SK-N-SH treated with all-trans-retinoic acid at 6 μM for 48 hours (cell line): ENCODE measurements at regions not wholly inside any gene's neighbourhood (a gene's known extent, or its start where the extent isn't known, plus 50 kb on each side); places are given as distances from the start of the nearest gene placed in this dataset.
A peak's percentile ranks its signal among the peaks of the same experiment; 100 is the strongest.

Source experiments
- ATAC-seq: fragments of 200-7000 bp; cut with Tn5 transposase; 3 replicates; pipeline ENCODE4 v1.9.1; 2020; ENCODE audit warnings: mild to moderate bottlenecking, moderate library complexity
- ARNTL ChIP-seq: fragments of 450-650 bp; formaldehyde crosslinking; IDR thresholded peaks from 2 replicates; pipeline ENCODE4 v1.5.0; 2020; ENCODE audit warnings: low read depth, mild to moderate bottlenecking, moderate library complexity, borderline replicate concordance
- BACH2 ChIP-seq: fragments of 250-450 bp; sonication (Bioruptor Pico); IDR thresholded peaks from 2 replicates; pipeline ENCODE4 v1.9.0; 2021; ENCODE audit warnings: mild to moderate bottlenecking, borderline replicate concordance
- CREB5 ChIP-seq: fragments of 250-450 bp; sonication (Bioruptor Pico); IDR thresholded peaks from 2 replicates; pipeline ENCODE4 v1.5.1; 2020; ENCODE audit warnings: low read depth, mild to moderate bottlenecking, moderate library complexity
- CSDC2 ChIP-seq: fragments of 250-450 bp; sonication (Bioruptor Pico); IDR thresholded peaks from 2 replicates; pipeline ENCODE4 v1.5.0; 2020; ENCODE audit warnings: mild to moderate bottlenecking, moderate library complexity
- ESRRG ChIP-seq: fragments of 250-450 bp; sonication (Bioruptor Pico); IDR thresholded peaks from 2 replicates; pipeline ENCODE4 v1.6.1; 2021; ENCODE audit warnings: mild to moderate bottlenecking
- ISL1 ChIP-seq: fragments of 250-450 bp; sonication (Bioruptor Pico); IDR thresholded peaks from 2 replicates; pipeline ENCODE4 v2.1.2; 2022; ENCODE audit warnings: mild to moderate bottlenecking, moderate library complexity
- OSR1 ChIP-seq: fragments of 250-450 bp; sonication (Bioruptor Pico); IDR thresholded peaks from 2 replicates; pipeline ENCODE4 v1.8.0; 2022; ENCODE audit warnings: moderate library complexity, mild to moderate bottlenecking, inconsistent platforms
- PATZ1 ChIP-seq: fragments of 250-450 bp; sonication (Bioruptor Pico); IDR thresholded peaks from 2 replicates; pipeline ENCODE4 v1.8.0; 2020; ENCODE audit warnings: mild to moderate bottlenecking, moderate library complexity, borderline replicate concordance
- PPARA ChIP-seq: fragments of 250-450 bp; sonication (Bioruptor Pico); IDR thresholded peaks from 2 replicates; pipeline ENCODE4 v1.5.0; 2020; ENCODE audit warnings: mild to moderate bottlenecking, borderline replicate concordance
- RARB ChIP-seq: fragments of 250-450 bp; sonication (Bioruptor Pico); IDR thresholded peaks from 2 replicates; pipeline ENCODE4 v1.8.0; 2021; ENCODE audit warnings: mild to moderate bottlenecking, moderate library complexity
- SNAI2 ChIP-seq: fragments of 250-450 bp; sonication (Bioruptor Pico); IDR thresholded peaks from 2 replicates; pipeline ENCODE4 v1.5.0; 2020; ENCODE audit warnings: mild to moderate bottlenecking, moderate library complexity
- TCF4 ChIP-seq: fragments of 250-450 bp; sonication (Bioruptor Pico); IDR thresholded peaks from 2 replicates; pipeline ENCODE4 v1.8.0; 2021; ENCODE audit warnings: mild to moderate bottlenecking, moderate library complexity, borderline replicate concordance
- TOX ChIP-seq: fragments of 250-450 bp; sonication (Bioruptor Pico); IDR thresholded peaks from 2 replicates; pipeline ENCODE4 v1.8.0; 2021; ENCODE audit warnings: mild to moderate bottlenecking, moderate library complexity, borderline replicate concordance
- TSHZ2 ChIP-seq: fragments of 250-450 bp; sonication (Bioruptor Pico); IDR thresholded peaks from 2 replicates; pipeline ENCODE4 v1.5.0; 2020; ENCODE audit warnings: mild to moderate bottlenecking, moderate library complexity
- ZFP3 ChIP-seq: fragments of 250-450 bp; sonication (Bioruptor Pico); IDR thresholded peaks from 2 replicates; pipeline ENCODE4 v1.5.0; 2020; ENCODE audit warnings: mild to moderate bottlenecking, moderate library complexity
- ZFP30 ChIP-seq: fragments of 450-650 bp; formaldehyde crosslinking; IDR thresholded peaks from 2 replicates; pipeline ENCODE4 v1.5.0; 2022; ENCODE audit warnings: mild to moderate bottlenecking, moderate library complexity
- ZNF565 ChIP-seq: fragments of 450-650 bp; formaldehyde crosslinking; conservative IDR thresholded peaks from 2 replicates; pipeline ENCODE4 v1.5.0; 2020; ENCODE audit warnings: low read depth, mild to moderate bottlenecking, moderate library complexity
- ZNF8 ChIP-seq: fragments of 450-650 bp; formaldehyde crosslinking; IDR thresholded peaks from 2 replicates; pipeline ENCODE4 v1.5.0; 2020; ENCODE audit warnings: mild to moderate bottlenecking, moderate library complexity
- TF ChIP-seq, protein P1 (sequence below): fragments of 250-450 bp; sonication (Bioruptor Pico); IDR thresholded peaks from 2 replicates; pipeline ENCODE4 v1.5.1; 2021; ENCODE audit warnings: mild to moderate bottlenecking, moderate library complexity

GRCh38 chr10:53699684-53700083 is 927.1 kb upstream of the MBL2 start (continued):
- TF ChIP-seq TCF4 (CRISPR knock-in tag): peak; percentile 99
- TF ChIP-seq ARNTL: no peak

GRCh38 chr10:53699231-53699630 is 926.6 kb upstream of the MBL2 start:
- no peak for TF ChIP-seq BACH2
- no peak for TF ChIP-seq TOX
- no peak for TF ChIP-seq CSDC2
- TF ChIP-seq SNAI2: no peak
- no peak for TF ChIP-seq PPARA
- TF ChIP-seq PATZ1: no peak
- TF ChIP-seq ARNTL: no peak
- TF ChIP-seq TCF4 (CRISPR knock-in tag): no peak
- no peak for TF ChIP-seq ZNF565 (CRISPR knock-in tag)
- no peak for TF ChIP-seq TSHZ2 (CRISPR knock-in tag)
- no peak for TF ChIP-seq ISL1 (CRISPR knock-in tag)
- TF ChIP-seq ZNF8 (CRISPR knock-in tag): no peak
- TF ChIP-seq OSR1 (CRISPR knock-in tag): no peak
- no peak for TF ChIP-seq ZFP30
- TF ChIP-seq ZFP3 (CRISPR knock-in tag): no peak
- no peak for TF ChIP-seq ESRRG (CRISPR knock-in tag)
- TF ChIP-seq, protein P1, sequence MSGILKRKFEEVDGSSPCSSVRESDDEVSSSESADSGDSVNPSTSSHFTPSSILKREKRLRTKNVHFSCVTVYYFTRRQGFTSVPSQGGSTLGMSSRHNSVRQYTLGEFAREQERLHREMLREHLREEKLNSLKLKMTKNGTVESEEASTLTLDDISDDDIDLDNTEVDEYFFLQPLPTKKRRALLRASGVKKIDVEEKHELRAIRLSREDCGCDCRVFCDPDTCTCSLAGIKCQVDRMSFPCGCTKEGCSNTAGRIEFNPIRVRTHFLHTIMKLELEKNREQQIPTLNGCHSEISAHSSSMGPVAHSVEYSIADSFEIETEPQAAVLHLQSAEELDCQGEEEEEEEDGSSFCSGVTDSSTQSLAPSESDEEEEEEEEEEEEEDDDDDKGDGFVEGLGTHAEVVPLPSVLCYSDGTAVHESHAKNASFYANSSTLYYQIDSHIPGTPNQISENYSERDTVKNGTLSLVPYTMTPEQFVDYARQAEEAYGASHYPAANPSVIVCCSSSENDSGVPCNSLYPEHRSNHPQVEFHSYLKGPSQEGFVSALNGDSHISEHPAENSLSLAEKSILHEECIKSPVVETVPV: no peak
- no peak for ATAC-seq

GRCh38 chr10:53697038-53697437 is 924.5 kb upstream of the MBL2 start:
- TF ChIP-seq RARB (CRISPR knock-in tag): no peak
- TF ChIP-seq CREB5 (CRISPR knock-in tag): peak; percentile 99
- TF ChIP-seq ZFP3 (CRISPR knock-in tag): peak; percentile 61
- no peak for TF ChIP-seq TSHZ2 (CRISPR knock-in tag)
- TF ChIP-seq TCF4 (CRISPR knock-in tag): no peak
- TF ChIP-seq PPARA: no peak
- no peak; the same call in 1 of the 2 replicates for TF ChIP-seq ESRRG (CRISPR knock-in tag)
- TF ChIP-seq SNAI2: peak; percentile 67; the same call in 1 of the 2 replicates
- peak; percentile 95 for TF ChIP-seq ISL1 (CRISPR knock-in tag)
- TF ChIP-seq ZNF565 (CRISPR knock-in tag): no peak
- TF ChIP-seq ARNTL: no peak
- TF ChIP-seq PATZ1: peak; percentile 55; the same call in 1 of the 2 replicates
- peak; percentile 38; the same call in 2 of the 3 replicates for ATAC-seq
